ENCODE measurements at regions not wholly inside any gene's neighbourhood (a gene's known extent, or its start where the extent isn't known, plus 50 kb on each side); places are given as distances from the start of the nearest gene placed in this dataset.
"Not testable (repeated sequence)": the region's sequence is repeated elsewhere in the genome, so short reads cannot be mapped to it uniquely, and the experiment has no call there.

GRCh38 chr18:41899535-41899934 is 55.5 kb upstream of the PIK3C3 start:
- no peak for DNase-seq (ENCODE audit: low spot score)

- no peak for DNase-seq (ENCODE audit: low spot score)
Observed at GRCh38 chr18:41893432-41893831, 61.6 kb upstream of the PIK3C3 start.

- DNase-seq (ENCODE audit: low spot score) = no peak
Observed at GRCh38 chr18:41887100-41887499, 67.9 kb upstream of the PIK3C3 start.

GRCh38 chr18:41886126-41886807 is 68.8 kb upstream of the PIK3C3 start:
- no peak for DNase-seq (ENCODE audit: low spot score)

GRCh38 chr18:41881285-41881684 is 73.7 kb upstream of the PIK3C3 start:
- DNase-seq (ENCODE audit: low spot score) = no peak

GRCh38 chr18:41879256-41879655 is 75.8 kb upstream of the PIK3C3 start:
- no peak for DNase-seq (ENCODE audit: low spot score)

GRCh38 chr18:41875094-41875780 is 79.8 kb upstream of the PIK3C3 start:
- DNase-seq (ENCODE audit: low spot score) = no peak

- no peak for DNase-seq (ENCODE audit: low spot score)
Observed at GRCh38 chr18:41873730-41874129, 81.3 kb upstream of the PIK3C3 start.

- DNase-seq (ENCODE audit: low spot score) = no peak
Observed at GRCh38 chr18:41872206-41872605, 82.8 kb upstream of the PIK3C3 start.

- no peak for DNase-seq (ENCODE audit: low spot score)
Observed at GRCh38 chr18:41871229-41872000, 83.6 kb upstream of the PIK3C3 start.

GRCh38 chr18:41870817-41871216 is 84.2 kb upstream of the PIK3C3 start:
- no peak for DNase-seq (ENCODE audit: low spot score)

- no peak for DNase-seq (ENCODE audit: low spot score)
Observed at GRCh38 chr18:41870191-41870590, 84.8 kb upstream of the PIK3C3 start.

- DNase-seq (ENCODE audit: low spot score) = not testable (repeated sequence)
Observed at GRCh38 chr18:41865796-41866195, 89.2 kb upstream of the PIK3C3 start.

- peak; percentile 4 for DNase-seq (ENCODE audit: low spot score)
Observed at GRCh38 chr18:41864216-41864615, 90.8 kb upstream of the PIK3C3 start.

GRCh38 chr18:41862921-41863320 is 92.1 kb upstream of the PIK3C3 start:
- DNase-seq (ENCODE audit: low spot score) = no peak

- no peak for DNase-seq (ENCODE audit: low spot score)
Observed at GRCh38 chr18:41860987-41861386, 94.0 kb upstream of the PIK3C3 start.

GRCh38 chr18:41858761-41859555 is 96.1 kb upstream of the PIK3C3 start:
- no peak for DNase-seq (ENCODE audit: low spot score)

GRCh38 chr18:41853280-41853679 is 101.8 kb upstream of the PIK3C3 start:
- no peak for DNase-seq (ENCODE audit: low spot score)

GRCh38 chr18:41850781-41851180 is 104.3 kb upstream of the PIK3C3 start:
- no peak for DNase-seq (ENCODE audit: low spot score)

GRCh38 chr18:41849632-41850031 is 105.4 kb upstream of the PIK3C3 start:
- DNase-seq (ENCODE audit: low spot score) = no peak

GRCh38 chr18:41845563-41845962 is 109.5 kb upstream of the PIK3C3 start:
- DNase-seq (ENCODE audit: low spot score) = no peak

- no peak for DNase-seq (ENCODE audit: low spot score)
Observed at GRCh38 chr18:41842886-41843285, 112.1 kb upstream of the PIK3C3 start.

All from globus pallidus (tissue), 1 donor.